Mesothelial cell of epicardium (in vitro differentiated cells): ENCODE measurements at regions not wholly inside any gene's neighbourhood (a gene's known extent, or its start where the extent isn't known, plus 50 kb on each side); places are given as distances from the start of the nearest gene placed in this dataset.

ENCODE experiments used
- DNase-seq, 2 experiments: peaks; one replicate each; pipeline ENCODE4 v3.0.0; 2021; ENCODE audit warnings: low spot score in 2 of 2; ENCODE audit not compliant: unreplicated experiment in 2 of 2
- H3K27ac Mint-ChIP-seq: 2 replicates; pipeline ENCODE4 v1.8.0; 2021; ENCODE audit warnings: mixed read lengths
- H3K27me3 Mint-ChIP-seq: 2 replicates; pipeline ENCODE4 v1.8.0; 2021; ENCODE audit warnings: low read depth, mixed read lengths
- H3K36me3 Mint-ChIP-seq: 2 replicates; pipeline ENCODE4 v1.8.0; 2021; ENCODE audit warnings: mixed read lengths
- H3K4me1 Mint-ChIP-seq: 2 replicates; pipeline ENCODE4 v1.8.0; 2021; ENCODE audit warnings: mixed read lengths
- H3K4me3 Mint-ChIP-seq: 2 replicates; pipeline ENCODE4 v1.8.0; 2021; ENCODE audit warnings: mild to moderate bottlenecking, moderate library complexity, mixed read lengths
- H3K9me3 Mint-ChIP-seq: 2 replicates; pipeline ENCODE4 v1.8.0; 2021; ENCODE audit warnings: mixed read lengths
- TF ChIP-seq, protein P1 (sequence below): fragments of 200-600 bp; sonication (generic); IDR thresholded peaks from one replicate; pipeline ENCODE4 v1.5.0; 2021; ENCODE audit warnings: antibody characterized with exemption; ENCODE audit not compliant: unreplicated experiment

DNA sequence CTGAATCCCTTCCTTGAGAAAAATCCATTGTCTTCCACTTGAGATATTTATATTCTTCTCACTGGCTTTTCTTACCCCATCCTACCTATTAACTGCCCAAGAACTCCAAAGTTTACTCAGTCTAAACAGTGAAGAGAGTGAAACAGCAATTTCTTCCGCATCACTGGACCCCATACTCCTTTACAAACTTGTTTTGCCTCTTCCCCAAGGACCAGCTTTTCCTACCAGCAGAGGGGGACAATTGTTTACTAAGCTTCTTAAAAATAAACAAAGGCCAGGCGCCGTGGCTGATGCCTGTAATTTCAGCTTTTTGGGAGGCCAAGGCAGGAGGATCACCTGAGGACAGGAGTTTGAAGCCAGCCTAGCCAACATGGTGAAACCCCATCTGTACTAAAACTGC lies 52.0 kb downstream of the LRATD1 start:
- TF ChIP-seq, protein P1, sequence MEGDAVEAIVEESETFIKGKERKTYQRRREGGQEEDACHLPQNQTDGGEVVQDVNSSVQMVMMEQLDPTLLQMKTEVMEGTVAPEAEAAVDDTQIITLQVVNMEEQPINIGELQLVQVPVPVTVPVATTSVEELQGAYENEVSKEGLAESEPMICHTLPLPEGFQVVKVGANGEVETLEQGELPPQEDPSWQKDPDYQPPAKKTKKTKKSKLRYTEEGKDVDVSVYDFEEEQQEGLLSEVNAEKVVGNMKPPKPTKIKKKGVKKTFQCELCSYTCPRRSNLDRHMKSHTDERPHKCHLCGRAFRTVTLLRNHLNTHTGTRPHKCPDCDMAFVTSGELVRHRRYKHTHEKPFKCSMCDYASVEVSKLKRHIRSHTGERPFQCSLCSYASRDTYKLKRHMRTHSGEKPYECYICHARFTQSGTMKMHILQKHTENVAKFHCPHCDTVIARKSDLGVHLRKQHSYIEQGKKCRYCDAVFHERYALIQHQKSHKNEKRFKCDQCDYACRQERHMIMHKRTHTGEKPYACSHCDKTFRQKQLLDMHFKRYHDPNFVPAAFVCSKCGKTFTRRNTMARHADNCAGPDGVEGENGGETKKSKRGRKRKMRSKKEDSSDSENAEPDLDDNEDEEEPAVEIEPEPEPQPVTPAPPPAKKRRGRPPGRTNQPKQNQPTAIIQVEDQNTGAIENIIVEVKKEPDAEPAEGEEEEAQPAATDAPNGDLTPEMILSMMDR, result no peak
- Mint-ChIP-seq H3K27me3 (peaks cover 5% of the 10 kb centered on the region), H3K4me3 (no peak overlapping the region), H3K9me3 (peaks cover 13% of the 10 kb centered on the region), H3K4me1 (no peaks in the 10 kb centered on the region), H3K27ac (no peak overlapping the region), H3K36me3 (peaks cover 2% of the 10 kb centered on the region)
- DNase-seq, result no peak

DNA sequence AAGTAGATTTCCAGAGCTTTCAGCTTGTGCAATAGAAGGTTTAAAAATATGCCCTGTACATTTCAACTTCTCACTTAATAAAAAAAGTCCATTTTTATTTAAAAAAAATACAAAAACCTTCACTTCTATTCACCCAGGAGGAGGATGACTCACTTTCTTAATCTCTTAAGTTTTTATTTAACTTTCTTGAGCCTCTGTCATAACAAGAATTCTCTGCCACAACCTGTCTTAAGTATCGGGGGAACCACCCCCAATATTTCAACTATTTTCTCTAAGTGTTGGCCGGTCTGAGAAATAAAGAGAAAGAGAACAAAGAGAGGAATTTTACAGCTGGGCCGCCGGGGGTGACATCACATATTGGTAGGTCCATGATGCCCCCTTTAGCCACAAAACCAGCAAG lies 58.4 kb downstream of the LRATD1 start:
- H3K27me3 Mint-ChIP-seq, result peaks cover 17% of the 10 kb centered on the region
- H3K9me3 Mint-ChIP-seq, result peaks cover 27% of the 10 kb centered on the region
- H3K4me1 Mint-ChIP-seq, result no peaks in the 10 kb centered on the region
- DNase-seq, result no peak
- TF ChIP-seq, protein P1, result no peak
- no peak overlapping the region for H3K4me3 Mint-ChIP-seq
- no peak overlapping the region for H3K27ac Mint-ChIP-seq
- peaks cover 2% of the 10 kb centered on the region for H3K36me3 Mint-ChIP-seq

DNA sequence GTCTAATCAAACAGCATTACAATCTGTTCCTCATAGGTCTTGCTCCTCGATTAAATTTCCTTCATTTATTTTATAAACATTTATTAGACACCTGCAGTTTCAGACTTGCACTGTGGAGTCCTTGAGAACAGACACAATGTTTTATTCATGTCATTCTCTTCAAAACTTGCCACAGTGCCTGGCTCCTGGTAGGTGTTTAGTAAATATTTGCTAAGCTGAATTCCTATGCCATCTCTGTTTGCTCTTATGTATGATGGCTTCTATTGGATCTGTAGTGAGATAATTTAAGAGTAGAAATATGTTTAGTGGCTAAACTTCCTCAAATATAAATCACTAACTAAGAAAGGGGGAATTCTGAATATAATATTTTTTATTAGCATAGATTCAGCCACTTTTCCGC lies 61.4 kb downstream of the LRATD1 start:
- H3K27me3 Mint-ChIP-seq, result peaks cover 32% of the 10 kb centered on the region
- DNase-seq, result no peak
- peaks cover 21% of the 10 kb centered on the region for H3K9me3 Mint-ChIP-seq
- TF ChIP-seq, protein P1, result no peak
- peaks cover 7% of the 10 kb centered on the region for H3K4me1 Mint-ChIP-seq
- H3K4me3 Mint-ChIP-seq, result no peak overlapping the region
- H3K36me3 Mint-ChIP-seq, result peaks cover 2% of the 10 kb centered on the region
- H3K27ac Mint-ChIP-seq, result no peak overlapping the region

DNA sequence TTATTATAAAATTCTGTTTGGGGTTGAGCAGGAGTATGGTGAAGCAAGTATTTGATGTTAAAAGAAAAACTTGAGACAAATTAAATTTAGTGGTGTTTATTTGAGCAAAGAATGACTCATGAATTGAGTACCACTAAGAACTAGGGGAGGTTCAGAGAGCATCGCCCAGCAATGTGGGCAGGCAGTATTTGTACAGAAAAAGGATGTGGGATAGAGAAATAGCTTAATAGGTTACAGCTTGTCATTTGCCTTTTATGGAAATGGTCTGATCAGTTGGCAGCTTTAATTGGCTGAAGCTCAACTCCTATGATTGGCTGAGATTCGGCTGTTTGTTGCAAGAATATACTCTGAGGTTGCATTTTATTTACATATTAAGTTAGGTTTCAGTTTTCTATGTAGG lies 68.2 kb downstream of the LRATD1 start:
- Mint-ChIP-seq H3K27ac (no peak overlapping the region), H3K9me3 (no peaks in the 10 kb centered on the region), H3K4me3 (no peak overlapping the region), H3K36me3 (no peaks in the 10 kb centered on the region), H3K27me3 (peaks cover 58% of the 10 kb centered on the region), H3K4me1 (peaks cover 7% of the 10 kb centered on the region)
- TF ChIP-seq, protein P1, result no peak
- no peak for DNase-seq

DNA sequence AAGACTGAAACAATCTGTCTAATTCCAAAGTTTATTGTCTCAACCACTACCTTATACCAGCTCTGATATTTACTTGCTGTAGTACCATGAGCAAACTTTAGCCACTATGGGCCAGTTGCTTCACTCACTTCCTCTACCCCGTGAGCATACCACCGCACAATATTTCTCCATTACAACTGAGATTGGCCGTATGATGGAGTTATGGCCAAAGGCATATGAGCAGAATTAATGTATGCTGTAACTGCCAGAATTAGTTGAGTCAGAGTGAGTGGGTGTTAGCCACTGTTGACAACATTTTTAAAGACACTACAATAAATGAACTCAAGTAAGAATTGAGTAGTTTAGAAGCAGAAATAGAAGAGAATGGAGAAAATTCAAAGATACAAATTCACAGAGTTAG lies 69.7 kb downstream of the LRATD1 start:
- Mint-ChIP-seq H3K27me3 (peaks cover 54% of the 10 kb centered on the region), H3K36me3 (no peaks in the 10 kb centered on the region), H3K27ac (no peak overlapping the region), H3K9me3 (no peaks in the 10 kb centered on the region), H3K4me1 (peaks cover 7% of the 10 kb centered on the region), H3K4me3 (no peak overlapping the region)
- DNase-seq, result no peak
- TF ChIP-seq, protein P1, result no peak

DNA sequence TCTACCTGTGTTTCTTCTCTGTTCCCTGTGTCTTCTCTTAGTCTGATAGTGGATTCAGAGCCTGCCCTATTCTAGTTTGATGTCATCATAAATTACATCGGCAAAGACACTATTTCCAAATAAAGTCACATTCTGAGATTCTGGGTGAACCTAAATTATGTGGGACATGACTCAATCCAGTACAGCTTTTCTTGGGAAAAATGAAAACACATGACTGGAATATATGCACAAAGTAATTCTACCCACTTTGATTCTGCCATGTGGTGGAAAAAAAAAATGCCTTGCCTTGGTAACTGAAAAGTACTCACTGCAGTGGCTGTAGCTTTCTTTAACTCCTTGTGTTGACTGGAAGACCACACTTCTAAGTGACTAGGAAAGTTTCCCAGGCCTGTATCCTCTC lies 73.7 kb downstream of the LRATD1 start:
- TF ChIP-seq, protein P1, result no peak
- H3K27me3 Mint-ChIP-seq, result peaks cover 50% of the 10 kb centered on the region
- no peaks in the 10 kb centered on the region for H3K4me1 Mint-ChIP-seq
- H3K9me3 Mint-ChIP-seq, result no peaks in the 10 kb centered on the region
- no peak overlapping the region for H3K4me3 Mint-ChIP-seq
- H3K27ac Mint-ChIP-seq, result no peak overlapping the region
- DNase-seq, result no peak
- H3K36me3 Mint-ChIP-seq, result no peaks in the 10 kb centered on the region
